RWPE2 (cell line): ENCODE measurements at regions not wholly inside any gene's neighbourhood (a gene's known extent, or its start where the extent isn't known, plus 50 kb on each side); places are given as distances from the start of the nearest gene placed in this dataset.
A peak's percentile ranks its signal among the peaks of the same experiment; 100 is the strongest.

Source experiments
- ATAC-seq: fragments of 200-7000 bp; cut with Tn5 transposase; 3 replicates; pipeline ENCODE4 v1.9.1; 2021; ENCODE audit warnings: low read depth
- DNase-seq: peaks from one replicate; pipeline ENCODE4 v3.0.0-alpha.2; 2020; ENCODE audit warnings: low spot score
- H3K27ac ChIP-seq: fragments of 450-650 bp; 2 replicates; pipeline ENCODE4 v1.5.1; 2017; ENCODE audit warnings: mild to moderate bottlenecking; ENCODE audit not compliant: poor library complexity, severe bottlenecking
- H3K27me3 ChIP-seq: fragments of 250-450 bp; sonication (Bioruptor Pico); 2 replicates; pipeline ENCODE4 v1.5.1; 2021; ENCODE audit warnings: mild to moderate bottlenecking, moderate library complexity; ENCODE audit not compliant: insufficient read depth, poor library complexity, severe bottlenecking
- H3K36me3 ChIP-seq: fragments of 250-450 bp; sonication (Bioruptor Pico); 2 replicates; pipeline ENCODE4 v1.5.1; 2020; ENCODE audit warnings: low read depth, mild to moderate bottlenecking, moderate library complexity
- H3K4me1 ChIP-seq: fragments of 250-450 bp; sonication (Bioruptor Pico); 2 replicates; pipeline ENCODE4 v1.5.1; 2021; ENCODE audit warnings: mild to moderate bottlenecking, moderate library complexity; ENCODE audit not compliant: insufficient read depth, poor library complexity, severe bottlenecking
- H3K4me3 ChIP-seq: fragments of 250-450 bp; sonication (Bioruptor Pico); 2 replicates; pipeline ENCODE4 v1.5.1; 2021; ENCODE audit warnings: mild to moderate bottlenecking, moderate library complexity; ENCODE audit not compliant: severe bottlenecking
- H3K9me3 ChIP-seq: fragments of 250-450 bp; sonication (Bioruptor Pico); 2 replicates; pipeline ENCODE4 v1.5.1; 2021; ENCODE audit warnings: mild to moderate bottlenecking, moderate library complexity; ENCODE audit not compliant: severe bottlenecking
- CTCF ChIP-seq: fragments of 450-650 bp; IDR thresholded peaks from one replicate; pipeline ENCODE4 v1.5.1; 2017; ENCODE audit warnings: mild to moderate bottlenecking, moderate library complexity; ENCODE audit not compliant: poor library complexity, severe bottlenecking

DNA sequence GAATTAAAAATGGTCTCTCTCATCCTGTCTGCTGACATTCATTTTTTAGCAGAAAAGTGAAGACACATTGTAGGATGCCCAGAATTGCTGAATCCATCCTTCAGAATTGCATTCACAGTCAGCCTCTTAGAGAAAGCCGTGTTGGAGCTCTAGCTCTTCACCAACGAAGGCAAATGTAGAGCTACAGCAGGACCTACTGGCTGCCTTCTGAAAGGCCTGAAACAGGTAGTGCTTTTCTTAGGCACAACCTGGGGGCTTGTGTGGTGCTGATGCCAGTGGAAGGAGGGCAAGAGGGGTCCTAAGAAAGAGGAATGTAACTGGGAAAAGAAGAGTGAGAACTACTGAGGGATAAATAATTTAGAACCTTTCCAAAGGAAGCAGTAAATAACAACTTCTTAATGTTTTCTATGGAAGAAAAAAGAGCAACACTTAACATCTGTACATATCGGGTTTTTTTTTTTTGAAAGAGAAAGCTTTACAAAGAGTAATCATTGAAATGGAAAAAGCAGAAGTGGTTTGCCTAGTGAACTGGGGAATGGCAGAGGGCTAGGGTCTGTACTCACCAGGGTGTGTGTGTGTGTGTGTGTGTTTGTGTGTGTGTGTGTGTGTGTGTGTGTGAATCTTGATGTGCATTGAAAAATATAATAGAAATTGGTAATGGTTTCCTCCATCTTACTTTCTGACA, 297.8 kb downstream of the SATB1 start:
- no peaks in the 10 kb centered on the region for H3K27me3 ChIP-seq
- ATAC-seq (no peak), DNase-seq (no peak)
- H3K4me1 ChIP-seq, result peaks cover 9% of the 10 kb centered on the region
- no peak overlapping the region for H3K4me3 ChIP-seq
- no peak for TF ChIP-seq CTCF
- no peaks in the 10 kb centered on the region for H3K9me3 ChIP-seq
- H3K36me3 ChIP-seq, result no peaks in the 10 kb centered on the region
- no peak overlapping the region for H3K27ac ChIP-seq

DNA sequence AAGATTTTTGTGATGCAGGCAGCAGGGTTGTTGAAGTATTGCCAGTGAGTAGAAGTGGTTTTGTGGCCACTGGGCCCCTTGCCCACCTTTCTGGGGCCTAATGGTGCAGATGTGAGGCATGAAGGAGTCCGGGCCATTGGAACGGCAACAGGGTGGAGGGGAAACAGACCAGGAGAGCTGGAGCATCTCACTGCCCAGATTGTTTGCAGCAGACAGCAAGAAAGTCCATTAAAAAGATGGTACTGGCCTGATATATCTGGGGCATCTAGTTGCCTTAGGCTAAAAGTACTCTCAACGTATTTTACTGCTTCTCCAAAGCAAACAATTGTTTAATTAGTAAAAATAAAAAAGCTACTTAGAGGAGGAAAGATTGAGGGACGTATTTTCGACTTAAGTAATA, 298.4 kb downstream of the SATB1 start:
- no peak overlapping the region for H3K4me3 ChIP-seq
- H3K9me3 ChIP-seq, result no peaks in the 10 kb centered on the region
- no peak for TF ChIP-seq CTCF
- peaks cover 9% of the 10 kb centered on the region for H3K4me1 ChIP-seq
- no peak overlapping the region for H3K27ac ChIP-seq
- no peaks in the 10 kb centered on the region for H3K27me3 ChIP-seq
- ATAC-seq, result no peak
- H3K36me3 ChIP-seq, result no peaks in the 10 kb centered on the region
- no peak for DNase-seq

DNA sequence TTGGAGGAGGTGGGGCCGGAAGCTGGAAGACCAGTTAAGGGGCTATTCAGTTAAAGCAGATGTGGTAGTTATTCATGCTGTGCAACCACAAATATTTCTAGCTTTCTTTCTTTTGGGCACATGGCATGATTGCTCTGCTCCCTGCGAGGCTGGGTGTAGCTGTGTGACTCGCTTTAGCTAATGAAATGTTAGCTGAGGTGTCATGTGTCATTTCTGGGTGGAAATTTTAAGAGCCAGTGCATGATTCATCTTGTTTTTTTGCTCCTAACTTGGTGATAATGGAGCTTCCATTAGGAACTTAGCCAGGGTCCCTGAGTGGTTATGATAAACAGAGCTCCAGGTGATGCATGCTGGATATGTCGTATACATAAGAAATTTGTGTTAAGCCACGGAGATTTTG, 300.6 kb downstream of the SATB1 start:
- no peak for TF ChIP-seq CTCF
- DNase-seq (no peak), ATAC-seq (peak; percentile 82)
- Histone ChIP-seq H3K4me1 (peaks cover 9% of the 10 kb centered on the region), H3K36me3 (no peaks in the 10 kb centered on the region), H3K4me3 (no peak overlapping the region), H3K27me3 (no peaks in the 10 kb centered on the region), H3K9me3 (no peaks in the 10 kb centered on the region), H3K27ac (no peak overlapping the region)

DNA sequence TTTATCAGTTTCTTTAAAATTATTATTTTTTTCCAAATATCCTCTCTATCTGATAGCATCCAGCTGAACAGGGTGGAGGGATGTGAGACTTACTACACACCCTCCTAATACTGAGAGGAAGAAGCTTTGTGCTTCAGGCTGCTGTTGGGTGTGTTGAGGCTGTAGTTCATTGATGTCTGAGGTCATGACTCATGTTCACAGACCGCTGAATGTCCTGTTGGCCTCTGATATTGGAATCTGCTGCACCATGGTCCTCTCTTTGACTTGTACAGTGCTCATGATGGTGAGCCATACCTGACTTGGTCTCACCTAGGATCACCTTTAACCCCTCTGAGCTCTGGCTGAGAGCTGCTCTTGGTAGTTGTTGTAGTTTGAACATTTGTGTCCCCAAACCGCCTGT, 302.9 kb downstream of the SATB1 start:
- H3K9me3 ChIP-seq, result no peaks in the 10 kb centered on the region

More for the DNA sequence above, 302.9 kb downstream of the SATB1 start:
- Histone ChIP-seq H3K4me3 (no peak overlapping the region), H3K27ac (no peak overlapping the region), H3K27me3 (no peaks in the 10 kb centered on the region), H3K4me1 (peaks cover 9% of the 10 kb centered on the region), H3K36me3 (no peaks in the 10 kb centered on the region)
- no peak for ATAC-seq
- DNase-seq, result no peak
- TF ChIP-seq CTCF, result no peak
